ENCODE measurements at regions not wholly inside any gene's neighbourhood (a gene's known extent, or its start where the extent isn't known, plus 50 kb on each side); places are given as distances from the start of the nearest gene placed in this dataset.
"Not testable (repeated sequence)": the region's sequence is repeated elsewhere in the genome, so short reads cannot be mapped to it uniquely, and the experiment has no call there.

DNA sequence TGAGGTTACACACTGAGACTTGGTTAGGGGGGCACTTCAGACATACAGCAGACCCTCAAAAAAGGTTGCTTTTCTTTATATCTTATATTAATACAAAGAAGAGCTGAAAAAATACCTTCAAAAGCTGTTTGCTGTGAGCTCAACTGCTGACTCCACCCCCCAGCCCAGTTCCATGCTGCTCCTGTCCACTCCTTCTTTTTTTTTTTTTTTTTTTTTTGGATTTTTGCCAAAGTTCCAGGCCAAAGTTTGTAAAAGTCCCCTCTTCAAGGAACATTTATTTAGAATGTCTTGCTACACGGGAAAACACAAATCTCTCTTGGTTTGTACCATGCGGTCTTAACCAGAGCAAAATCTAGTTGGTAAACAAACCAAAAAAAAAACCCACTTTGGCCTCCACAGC is 85.3 kb upstream of the AKAP12 start:
- DNase-seq = no peak

DNA sequence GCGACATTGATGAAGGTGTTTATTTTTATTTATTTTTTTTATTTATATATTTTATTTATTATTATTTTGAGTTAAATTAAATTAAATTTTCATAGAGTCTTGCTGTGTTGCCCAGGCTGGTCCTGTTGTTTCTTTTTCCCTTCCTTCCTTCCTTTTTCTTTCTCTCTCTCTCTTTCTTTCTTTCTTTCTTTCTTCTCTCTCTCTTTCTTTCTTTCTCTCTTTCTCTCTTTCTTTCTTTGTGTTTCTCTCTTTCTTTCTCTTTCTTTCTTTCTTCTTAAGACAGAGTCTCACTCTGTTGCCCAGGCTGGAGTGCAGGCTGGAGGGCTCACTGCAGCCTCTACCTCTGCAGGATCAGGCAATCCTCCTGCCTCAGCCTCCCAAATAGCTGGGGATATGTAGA is 84.7 kb upstream of the AKAP12 start:
- DNase-seq = no peak

DNA sequence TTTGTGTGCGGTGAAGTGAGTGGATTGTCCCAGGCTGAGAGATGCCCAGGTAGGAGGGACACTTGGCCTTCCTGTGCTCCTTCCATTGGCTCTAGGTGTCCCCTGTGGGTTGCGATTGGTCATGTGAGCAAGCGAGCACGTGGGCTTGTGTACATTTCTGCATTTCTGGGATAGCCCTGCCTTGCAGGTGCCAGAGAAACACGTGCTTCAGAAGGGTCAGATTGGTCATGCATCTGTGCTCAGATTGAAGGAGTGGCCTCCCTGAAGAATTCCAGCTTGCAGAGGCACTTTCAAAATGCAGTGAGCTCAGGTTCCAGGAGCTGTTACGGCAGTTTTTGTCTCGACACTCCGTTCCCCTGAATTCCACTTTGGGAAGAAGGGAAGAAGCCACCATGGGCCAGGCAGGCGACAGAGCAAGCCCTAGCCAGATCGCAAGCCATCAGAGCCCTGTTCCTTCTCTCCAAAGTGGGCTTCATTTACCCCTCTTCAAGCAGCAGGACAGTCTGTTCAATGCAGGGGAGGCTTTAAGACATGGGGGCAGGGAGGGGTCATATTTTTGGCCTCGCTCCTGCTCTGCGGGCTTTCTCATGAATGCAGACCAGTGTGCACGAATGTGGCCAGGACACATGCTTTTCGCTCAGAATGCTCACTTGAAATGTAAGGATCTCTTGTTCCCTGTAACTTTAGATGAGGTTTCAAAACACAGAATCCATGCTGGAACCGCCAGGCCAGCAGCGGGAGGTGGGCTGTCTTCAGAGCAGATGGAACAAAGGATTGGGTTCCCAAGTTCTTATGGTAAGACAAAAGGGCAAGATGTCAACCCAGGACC is 78.6 kb upstream of the AKAP12 start:
- DNase-seq = peak; percentile 72

DNA sequence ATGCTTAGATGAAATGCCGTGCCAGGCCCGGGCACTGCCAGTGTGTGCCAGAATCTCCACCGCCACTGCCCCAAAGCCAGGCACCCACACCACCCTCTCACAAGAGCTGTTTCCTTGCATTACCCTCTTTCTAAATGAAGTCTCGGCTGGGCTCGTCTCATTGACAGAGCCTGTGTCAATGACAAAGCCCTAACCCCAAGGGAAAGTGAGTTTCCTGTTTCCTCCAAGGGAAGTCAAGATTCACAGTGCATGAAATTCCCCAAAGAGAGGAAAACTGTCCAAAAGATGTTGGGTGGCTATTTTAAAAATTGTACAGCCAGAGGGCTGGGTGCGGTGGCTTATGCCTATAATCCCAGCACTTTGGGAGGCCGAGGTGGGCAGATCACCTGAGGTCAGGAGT is 75.4 kb upstream of the AKAP12 start:
- no peak for DNase-seq

DNA sequence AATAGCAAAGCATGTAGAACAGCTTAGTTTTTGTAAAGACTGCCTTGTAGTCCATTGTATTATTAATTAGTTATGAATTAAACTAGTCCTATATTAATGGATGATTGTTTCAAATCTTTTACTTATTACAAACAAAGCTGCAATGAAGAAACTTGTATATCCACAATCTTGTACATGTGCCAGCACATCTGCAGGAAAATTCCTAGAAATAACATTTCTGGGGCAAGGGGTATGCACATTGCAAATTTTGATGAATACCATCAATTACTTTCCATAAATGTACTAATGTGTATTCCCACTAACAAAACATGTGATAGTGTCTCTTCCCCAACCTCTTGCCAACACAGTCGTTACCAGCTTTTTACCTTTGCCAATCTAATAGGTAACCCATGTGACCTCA is 73.6 kb upstream of the AKAP12 start:
- no peak for DNase-seq

DNA sequence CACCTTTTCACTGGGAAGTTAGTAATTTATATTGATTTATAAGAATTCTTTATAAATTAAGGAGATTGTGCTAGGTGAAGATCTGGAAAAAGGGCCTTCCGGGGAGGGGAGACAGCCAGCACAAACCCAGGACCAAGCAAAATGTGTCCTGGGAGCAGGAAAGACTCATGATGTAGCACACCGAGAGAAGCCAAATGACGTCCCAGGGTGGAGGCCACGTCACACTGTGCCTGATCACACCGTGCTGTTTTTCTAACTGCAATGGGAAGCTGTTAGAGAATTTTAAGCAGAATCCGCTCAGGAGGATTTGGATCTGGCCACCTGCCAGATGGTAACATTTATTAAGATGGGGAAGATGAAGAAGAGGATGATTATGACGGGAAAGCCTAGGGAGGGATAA is 72.7 kb upstream of the AKAP12 start:
- DNase-seq = no peak

DNA sequence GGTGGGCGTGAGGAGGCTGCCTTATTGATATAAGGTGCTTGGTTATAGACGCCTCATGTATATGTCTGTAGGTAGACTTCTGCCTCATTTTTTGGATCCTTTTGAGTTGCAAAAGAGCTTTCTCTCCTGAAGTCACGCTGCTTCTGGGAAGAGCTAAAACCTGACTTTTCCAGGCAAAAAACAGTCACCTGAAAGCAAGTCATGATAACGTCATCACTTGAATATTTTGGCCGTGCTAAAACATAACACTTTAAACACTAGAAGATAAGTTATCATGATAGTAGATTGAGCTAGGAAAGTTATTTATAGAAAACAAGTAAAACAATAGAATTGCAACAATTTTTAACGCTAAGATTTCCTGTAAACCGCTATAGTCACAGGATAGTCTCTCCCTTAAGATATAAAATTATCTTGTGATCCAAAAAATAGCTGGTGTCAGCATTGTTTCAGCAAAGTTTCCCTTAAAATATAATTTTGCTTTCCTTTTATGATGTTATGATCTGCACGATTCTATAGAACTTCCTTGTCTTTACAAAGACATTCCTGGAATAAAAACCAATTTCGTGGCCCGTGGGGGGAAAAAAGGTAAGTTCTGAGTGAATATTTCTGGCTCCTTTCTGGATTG is 69.0 kb upstream of the AKAP12 start:
- DNase-seq = no peak

DNA sequence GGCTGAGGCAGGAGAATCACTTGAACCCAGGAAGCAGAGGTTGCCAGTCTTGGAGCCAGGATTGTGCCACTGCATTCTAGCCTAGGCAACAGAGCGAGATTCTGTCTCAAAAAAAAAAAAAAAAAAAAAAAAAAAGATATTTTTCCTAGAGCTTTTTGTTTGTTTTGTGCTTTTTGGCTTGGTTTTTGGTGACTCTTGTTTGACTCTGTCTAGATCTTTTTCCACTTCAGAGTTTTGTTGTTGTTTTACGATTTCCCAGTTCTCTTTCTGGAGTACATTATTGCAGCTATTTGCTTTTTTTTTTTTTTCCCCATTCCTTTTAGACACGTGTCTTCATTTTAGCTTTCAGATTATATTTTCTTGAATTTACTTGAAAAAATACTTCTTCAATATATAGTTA is 67.0 kb upstream of the AKAP12 start:
- DNase-seq = no peak

DNA sequence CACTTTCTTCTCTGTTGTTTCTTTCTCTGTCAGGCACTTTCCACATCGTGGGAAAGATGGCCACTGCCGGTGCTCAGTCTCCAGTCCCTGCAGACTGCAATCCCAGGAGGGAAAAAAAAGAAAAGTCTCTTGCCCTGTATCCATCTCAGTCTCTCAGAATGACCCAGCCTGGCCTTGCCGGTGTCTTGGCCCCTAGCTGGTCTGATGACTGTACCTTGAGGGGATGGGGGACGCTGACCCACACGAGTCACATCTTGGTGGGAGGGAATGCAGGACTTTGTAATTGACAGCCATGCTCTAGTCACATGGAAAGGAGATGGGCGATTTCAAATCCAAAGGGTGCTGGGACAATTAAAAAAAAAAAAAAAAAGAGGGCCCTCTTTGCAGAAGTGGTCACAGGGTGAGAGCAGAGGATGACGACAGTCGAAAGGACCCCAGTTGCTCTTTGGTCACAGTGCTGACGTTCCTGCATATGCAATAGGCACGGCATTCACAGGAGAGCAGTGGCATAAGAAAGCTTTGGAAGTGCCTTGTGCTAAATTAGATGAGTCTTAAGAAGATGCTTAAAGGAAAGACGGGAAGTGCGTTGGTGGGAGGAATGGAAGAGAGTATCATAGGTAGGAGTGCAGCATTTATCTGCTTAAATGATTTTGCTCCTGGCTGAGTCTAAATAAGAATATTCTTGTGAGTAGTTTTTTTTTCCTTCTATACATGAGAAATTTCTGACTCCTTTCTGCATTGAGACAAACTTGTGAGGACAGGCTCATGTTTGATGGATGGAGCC is 63.9 kb upstream of the AKAP12 start:
- no peak for DNase-seq

DNA sequence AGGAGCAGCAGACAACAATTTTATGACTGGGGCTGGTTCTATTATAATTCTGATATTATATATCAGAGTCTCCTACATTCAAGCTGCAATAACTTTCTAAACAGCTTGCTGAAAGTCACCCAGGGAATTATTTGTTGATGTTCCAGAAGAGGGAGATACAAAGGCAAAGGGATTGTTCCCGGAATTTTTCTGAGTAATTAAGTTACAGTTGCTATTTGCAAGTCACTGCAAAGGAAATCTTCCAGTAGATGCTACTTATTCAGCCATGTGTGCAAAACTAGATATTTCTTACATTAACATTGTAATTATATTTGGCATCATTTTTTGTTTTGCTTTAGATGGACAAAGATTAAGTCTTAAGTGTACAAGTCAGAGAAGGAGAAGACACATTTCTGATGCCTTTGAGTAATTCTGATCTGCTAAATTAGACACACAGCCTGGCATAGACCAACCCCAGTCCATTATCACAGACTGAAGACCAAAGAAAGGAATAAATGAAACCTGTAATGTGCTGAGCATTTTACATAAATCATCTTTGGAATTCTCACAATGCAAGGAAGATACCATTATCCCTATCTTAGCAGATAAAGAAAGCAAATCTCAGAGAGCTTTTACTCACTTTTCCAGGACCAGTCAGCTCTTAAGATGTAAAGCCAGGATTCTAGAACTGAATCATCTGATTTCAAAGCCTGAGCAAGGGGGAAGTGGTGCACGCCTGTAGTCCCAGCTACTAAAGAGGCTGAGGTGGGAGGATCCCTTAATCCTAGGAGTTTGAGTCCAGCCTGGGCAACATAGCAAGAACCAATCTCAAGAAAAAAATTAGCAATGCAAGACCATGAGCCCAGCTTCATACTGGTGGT is 62.6 kb upstream of the AKAP12 start:
- DNase-seq = no peak

DNA sequence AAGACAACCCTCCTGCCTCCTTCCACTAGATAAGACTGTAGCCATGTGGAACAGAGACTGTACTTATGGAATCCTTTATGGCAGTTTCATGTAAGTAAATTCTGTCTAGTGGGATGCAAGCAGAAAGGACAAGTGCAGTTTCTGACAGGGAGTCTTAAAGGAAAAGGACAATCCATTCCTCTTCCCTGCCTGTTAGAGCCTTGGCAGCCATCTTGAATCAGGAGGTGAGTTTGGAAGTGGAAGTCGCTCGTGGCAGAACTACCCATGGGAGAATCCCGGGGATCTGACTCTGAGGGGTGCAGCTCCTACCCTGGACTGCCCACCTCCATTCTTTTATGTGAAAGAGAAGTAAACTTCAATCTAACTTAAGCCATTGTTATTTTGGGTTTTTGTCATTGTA is 61.4 kb upstream of the AKAP12 start:
- no peak for DNase-seq

DNA sequence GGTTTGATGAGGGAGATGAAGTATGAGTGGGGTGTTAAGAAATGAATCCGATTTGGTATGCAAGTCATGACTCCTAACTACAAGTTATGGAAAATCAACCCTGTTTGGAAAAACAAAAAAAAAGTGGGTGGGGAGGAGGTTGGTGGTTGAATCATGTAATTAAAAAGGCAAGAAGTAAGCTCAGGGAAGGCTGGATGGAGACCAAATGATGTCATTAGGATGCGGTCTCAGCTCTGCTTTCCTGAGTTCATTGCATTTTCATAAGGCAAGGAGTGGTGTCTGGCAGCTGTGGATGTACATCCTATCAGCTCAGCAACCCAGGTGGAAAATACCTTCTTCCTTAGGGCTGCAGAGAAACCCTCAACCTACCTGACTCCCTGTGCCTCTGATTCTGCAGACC is 60.4 kb upstream of the AKAP12 start:
- DNase-seq = no peak

DNA sequence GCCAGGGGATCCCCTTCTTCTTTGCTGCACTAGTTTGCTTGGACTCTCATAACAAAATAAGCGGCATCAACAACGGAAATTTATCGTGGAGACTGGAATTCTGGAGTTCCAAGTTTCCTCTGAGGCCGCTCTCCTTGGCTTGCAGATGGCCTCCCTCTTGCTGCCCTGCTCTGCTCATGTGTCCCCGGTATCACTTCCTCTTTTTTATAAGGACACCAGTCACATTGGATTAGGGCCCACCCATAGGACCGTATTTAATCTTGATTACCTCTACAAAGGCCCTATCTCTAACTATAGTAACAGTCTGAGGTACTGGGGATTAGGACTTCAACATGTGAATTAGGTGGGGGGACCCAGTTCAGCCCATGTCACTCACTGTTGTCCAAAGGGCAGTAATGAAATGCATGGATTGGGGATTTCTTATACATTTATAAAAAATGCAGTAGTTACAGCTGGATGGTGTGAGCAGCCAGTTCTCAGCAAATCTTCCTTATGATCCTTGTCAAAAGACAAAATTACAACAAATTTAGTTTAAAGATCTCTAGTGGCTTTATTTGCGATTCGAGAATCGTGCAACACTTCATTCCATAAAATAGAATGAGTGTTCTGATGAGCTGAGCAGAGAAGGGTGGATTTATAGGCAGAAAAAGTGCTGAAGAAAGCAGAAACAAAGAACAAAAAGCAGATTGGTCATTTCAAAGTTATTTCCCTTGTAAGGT is 59.3 kb upstream of the AKAP12 start:
- no peak for DNase-seq

DNA sequence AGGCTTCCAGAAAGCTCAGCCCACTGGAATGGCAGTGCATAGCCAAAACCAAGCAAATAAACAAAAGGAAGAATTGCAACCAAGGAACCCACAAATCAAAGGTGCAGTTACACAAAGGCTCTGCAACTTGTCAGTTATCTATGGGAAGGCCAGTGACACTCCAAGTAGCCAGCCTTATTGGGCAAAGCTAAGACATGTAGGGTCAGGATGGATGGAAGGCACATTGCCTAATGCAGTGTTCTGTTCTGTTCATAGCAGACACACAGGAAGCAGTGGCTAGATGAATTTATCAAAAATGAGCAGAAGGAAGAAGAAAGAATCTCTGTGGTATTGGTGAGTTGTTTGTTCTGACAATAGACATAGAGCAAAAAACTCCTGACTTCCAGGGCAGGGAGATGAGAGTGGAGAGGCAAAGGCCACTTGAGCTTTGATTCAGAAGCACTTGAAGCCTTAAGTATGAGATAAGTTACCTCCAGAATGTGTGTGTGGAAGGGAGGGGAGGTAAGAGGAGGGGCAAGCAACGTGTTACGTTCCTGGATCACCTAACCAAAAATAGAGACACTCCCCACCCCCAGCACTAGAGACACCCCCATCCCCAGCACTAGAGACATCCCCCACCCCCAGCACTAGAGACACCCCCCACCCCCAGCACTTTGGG is 57.9 kb upstream of the AKAP12 start:
- DNase-seq = peak; percentile 46

DNA sequence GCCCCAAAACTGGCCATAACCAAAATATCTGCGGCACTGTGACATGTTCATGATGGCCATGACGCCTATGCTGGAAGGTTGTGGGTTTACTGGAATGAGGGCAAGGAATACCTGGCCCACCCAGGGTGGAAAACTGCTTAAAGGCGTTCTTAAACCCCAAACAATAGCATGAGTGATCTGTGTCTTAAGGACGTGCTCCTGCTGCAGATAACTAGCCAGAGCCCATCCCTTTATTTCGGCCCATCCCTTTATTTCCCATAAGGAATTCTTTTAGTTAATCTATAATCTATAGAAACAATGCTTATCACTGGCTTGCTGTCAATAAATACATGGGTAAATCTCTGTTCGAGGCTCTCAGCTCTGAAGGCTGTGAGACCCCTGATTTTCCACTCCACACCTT is 56.8 kb upstream of the AKAP12 start:
- not testable (repeated sequence) for DNase-seq

DNA sequence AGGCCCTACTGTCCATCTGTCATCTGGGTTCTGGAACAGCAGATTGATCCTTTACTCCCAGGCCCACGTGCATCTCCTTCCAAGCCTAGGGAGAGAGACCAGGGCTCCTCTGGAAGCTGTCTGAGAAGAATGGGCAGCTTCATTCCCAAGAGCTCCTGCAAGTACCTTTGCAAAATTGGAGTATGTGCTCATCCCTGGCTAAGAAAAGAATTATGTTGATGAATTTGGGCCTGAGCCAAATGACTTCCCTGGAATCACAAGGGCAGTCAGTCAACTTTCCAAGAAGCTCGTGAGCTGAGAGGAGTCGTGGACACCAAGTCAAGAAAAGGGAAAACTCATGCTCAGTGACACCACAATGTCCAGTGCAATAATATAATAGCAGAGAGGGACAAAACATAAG is 54.6 kb upstream of the AKAP12 start:
- no peak for DNase-seq

DNA sequence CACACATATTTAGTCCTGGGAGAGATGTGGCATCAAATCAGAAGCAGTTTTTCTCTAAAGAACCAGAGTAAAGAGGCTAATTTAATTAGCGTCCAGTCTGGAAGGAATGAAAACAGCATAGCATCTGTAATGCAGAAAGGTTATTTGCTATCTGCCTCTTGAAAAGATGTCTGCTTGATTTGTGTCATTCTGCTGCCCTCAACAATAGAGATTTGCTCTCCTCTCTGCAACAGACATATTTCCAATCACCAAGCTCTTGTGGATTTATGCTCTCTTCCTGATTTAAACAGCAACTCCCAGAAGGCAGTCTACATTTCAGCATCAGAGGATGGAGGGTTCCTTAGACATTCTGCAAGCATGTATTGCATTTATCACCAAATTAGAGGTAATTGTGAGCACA is 53.5 kb upstream of the AKAP12 start:
- DNase-seq = no peak

DNA sequence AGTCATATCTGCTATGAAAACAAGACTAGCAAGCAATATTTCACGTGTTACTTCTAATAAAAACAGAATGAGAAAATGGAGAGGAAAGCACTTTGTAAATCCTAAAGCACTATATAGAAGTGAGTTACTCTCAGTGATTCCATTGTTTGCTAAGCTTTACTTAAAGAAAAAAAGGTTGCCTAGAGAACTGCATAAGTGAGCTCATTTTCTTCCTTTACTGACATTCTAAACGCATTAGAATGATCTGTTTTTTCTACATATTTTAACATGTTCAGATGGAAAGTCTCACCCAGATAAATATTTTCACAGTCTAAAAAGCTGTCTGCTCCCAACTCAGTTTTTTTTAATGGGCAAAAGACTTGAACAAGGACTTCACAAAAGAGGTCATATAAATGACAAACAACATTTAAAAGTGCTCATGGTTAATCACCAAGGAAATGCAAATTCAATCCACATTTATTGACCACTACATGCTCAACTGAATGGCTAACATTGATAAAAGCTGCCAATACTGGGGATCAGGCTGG is 52.9 kb upstream of the AKAP12 start:
- DNase-seq = no peak
